Activated effector memory CD4-positive, alpha-beta T cell treated with anti-CD3 and anti-CD28 coated beads, Interleukin-2, amount 50 U/mL, for 16 hours (primary cell): ENCODE measurements at regions not wholly inside any gene's neighbourhood (a gene's known extent, or its start where the extent isn't known, plus 50 kb on each side); places are given as distances from the start of the nearest gene placed in this dataset.
"Not testable (repeated sequence)": the region's sequence is repeated elsewhere in the genome, so short reads cannot be mapped to it uniquely, and the experiment has no call there.

Experiments used
- DNase-seq: peaks from one replicate; pipeline ENCODE4 v3.0.0-alpha.2; 2020

DNA sequence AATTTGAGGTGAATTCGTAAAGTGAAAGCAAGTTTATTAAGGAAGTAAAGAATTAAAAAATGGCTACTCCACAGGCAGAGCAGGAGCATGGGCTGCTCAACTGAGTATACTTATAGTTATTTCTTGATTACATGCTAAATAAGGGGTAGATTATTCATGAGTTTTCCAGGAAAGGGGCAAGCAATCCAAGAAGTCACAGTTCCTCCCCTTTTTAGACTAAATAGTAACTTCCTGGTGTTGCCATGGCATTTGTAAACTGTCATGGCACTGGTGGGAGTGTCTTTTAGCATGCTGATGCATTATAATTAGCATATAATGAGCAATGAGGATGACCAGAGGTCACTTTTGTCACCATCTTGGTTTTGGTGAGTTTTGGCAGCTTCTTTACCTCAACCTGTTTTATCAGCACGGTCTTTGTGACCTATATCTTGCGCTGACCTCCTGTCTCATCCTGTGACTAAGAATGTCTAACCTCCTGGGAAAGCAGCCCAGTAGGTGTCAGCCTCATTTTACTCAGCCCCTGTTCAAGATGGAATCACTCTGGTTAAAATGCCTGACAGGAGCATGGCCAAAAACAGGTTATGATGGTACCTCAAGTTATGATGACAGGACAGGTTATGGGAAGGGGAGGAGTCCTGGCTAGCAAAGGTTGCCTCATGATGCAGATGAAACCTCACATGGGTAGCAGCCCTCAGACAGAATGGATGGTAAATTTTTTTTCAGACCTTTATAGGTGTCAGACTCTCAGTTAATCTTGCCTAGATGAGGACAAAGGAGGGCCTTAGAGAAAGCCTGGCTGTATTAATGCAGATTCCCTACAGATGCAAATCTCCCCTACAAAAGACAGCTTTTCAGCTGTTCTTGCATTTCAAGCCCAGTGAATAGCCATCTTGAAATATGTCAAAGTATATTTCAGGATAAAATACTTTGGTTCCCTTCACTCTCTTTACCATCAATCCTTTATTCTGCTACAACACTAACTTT, 49.7 kb downstream of the SIPA1L2 start:
- DNase-seq: no peak

DNA sequence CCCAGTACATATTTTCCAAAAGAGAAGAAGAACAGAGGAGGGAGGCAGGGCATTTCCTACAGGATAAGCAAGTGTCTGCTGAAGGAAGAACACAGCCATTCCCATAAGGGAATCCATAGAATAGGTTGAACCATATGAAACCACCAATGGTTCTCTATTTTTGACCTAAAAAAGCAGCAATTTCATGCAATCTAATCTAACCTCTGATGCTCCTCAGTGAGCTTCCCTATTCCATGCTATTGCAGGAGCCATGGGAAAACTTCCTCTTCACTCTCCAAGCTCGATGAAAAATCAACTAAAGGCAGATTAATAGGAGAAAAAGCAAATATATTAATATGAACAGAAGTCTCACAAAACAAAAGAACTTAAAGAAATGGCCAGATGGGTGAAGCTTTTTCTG, 50.5 kb downstream of the SIPA1L2 start:
- no peak for DNase-seq

GRCh38 chr1:232578651-232579195, 51.2 kb downstream of the SIPA1L2 start:
- no peak for DNase-seq

- DNase-seq: no peak
These were observed 52.2 kb downstream of the SIPA1L2 start for GRCh38 chr1:232577772-232578171.

GRCh38 chr1:232576537-232576936, 53.4 kb downstream of the SIPA1L2 start:
- no peak for DNase-seq

- DNase-seq: no peak
These were observed 54.2 kb downstream of the SIPA1L2 start for GRCh38 chr1:232575763-232576040.

GRCh38 chr1:232574889-232575762, 54.8 kb downstream of the SIPA1L2 start:
- no peak for DNase-seq

DNA sequence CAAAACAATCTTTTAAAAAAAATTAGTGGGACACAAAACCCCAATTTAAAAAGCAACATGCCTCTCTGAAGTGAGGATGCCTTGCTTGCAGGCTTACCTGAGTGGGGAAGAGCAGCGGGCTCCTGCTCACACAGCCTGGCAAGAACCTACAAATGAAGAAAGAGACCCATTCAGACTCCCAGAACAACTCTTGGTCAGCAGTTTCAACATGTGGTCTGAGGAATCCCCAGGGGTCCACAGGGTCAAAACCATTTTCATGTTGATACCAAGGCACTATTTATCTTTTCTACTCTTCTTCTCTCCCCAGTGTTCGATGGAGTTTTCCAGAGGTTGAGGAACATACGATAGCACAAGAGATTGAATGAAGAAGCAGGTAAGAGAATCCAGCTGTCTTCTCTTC, 55.9 kb downstream of the SIPA1L2 start:
- DNase-seq: no peak

DNA sequence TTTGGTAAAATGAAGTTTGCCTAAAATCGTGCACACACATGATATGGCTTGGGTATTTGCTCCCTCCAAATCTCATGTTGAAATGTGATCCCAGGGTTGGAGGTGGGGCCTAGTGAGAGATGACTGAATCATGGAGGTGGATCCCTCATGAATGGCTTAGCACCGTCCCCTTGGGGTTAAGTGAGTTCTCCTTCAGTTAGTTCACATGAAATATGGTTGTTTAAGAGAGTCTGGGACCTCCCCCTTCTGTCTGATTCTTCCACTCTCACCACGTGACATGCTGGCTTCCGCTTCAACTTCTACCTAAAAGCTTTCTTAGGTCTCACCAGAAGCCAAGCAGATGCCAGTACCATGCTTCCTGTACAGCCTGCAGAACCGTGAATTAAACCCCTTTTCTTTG, 58.4 kb downstream of the SIPA1L2 start:
- no peak for DNase-seq

GRCh38 chr1:232570007-232570406, 59.9 kb downstream of the SIPA1L2 start:
- no peak for DNase-seq

DNA sequence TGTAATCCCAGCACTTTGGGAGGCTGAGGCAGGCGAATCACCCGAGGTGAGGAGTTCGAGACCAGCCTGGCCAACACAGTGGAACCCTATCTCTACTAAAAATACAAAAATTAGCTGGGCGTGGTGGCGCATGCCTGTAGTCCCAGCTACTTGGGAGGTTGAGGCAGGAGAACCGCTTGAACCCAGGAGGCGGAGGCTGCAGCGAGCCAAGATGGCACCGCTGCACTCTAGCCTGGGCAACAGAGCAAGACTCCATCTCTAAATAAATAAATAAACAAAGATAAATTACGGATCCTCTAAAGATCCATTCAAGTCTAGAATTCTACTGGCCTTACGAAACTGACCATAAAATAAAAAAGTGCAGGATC, 60.4 kb downstream of the SIPA1L2 start:
- DNase-seq: not testable (repeated sequence)

- DNase-seq: no peak
These were observed 60.9 kb downstream of the SIPA1L2 start for GRCh38 chr1:232568906-232569553.

- DNase-seq: no peak
These were observed 61.5 kb downstream of the SIPA1L2 start for GRCh38 chr1:232568331-232568852.

- DNase-seq: no peak
These were observed 63.8 kb downstream of the SIPA1L2 start for GRCh38 chr1:232566093-232566492.

GRCh38 chr1:232562855-232563510, 67.0 kb downstream of the SIPA1L2 start:
- DNase-seq: no peak

DNA sequence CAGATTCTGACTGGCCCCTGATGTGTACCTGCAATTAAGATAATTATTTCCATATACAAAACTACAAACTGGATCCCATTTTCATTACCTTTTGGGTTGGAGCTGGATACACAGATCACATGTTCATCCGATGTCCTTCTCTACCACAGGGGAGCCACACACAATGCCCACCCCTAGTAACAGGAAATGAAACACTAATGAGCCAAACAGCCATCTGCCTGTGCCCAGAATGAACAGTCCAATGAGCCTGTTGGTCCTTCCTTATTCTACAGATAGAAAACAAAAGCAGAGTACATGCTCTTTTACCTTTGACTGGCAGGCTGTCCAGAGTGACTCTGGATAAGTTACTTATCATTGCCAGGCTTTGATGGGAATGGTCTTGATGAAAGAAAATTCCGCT, 68.6 kb downstream of the SIPA1L2 start:
- no peak for DNase-seq

DNA sequence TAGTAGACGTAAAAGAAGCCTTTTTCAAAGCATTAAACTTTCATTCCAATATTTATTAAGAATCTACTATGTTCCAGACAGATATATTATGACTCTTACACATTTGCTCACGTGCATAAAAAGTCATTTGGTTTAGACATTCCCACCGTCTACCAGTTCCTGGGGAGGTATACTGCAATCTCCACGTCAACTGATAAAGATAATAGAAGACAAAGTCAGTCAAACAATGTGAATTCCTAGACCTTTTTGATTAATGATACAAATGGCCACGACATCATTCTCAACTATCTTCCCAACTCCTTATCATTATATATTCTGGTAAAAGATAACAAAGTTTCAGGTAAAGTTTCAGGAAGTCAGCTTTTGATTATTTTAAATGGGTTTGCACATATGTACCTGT, 69.0 kb downstream of the SIPA1L2 start:
- no peak for DNase-seq

DNA sequence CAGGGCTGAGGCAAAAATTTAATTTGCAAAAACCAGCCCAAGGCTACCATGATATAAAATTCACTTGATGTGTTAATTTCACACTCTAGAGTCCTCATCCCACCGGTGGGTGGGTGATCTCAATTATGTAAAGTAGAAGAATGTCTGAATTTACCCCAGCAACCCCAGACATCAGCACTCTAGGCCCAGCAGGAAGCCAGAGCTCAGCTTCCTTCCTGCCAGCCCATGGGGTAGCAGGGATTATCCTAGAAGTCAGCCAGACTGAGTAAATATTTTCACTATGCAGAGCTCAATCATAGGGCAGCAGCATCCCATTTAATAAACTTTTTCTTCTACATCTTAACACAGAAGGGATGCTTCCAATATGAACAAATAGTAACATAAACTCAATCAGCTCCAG, 71.0 kb downstream of the SIPA1L2 start:
- no peak for DNase-seq

- no peak for DNase-seq
These were observed 72.3 kb downstream of the SIPA1L2 start for GRCh38 chr1:232557502-232558191.

- DNase-seq: no peak
These were observed 72.8 kb downstream of the SIPA1L2 start for GRCh38 chr1:232557096-232557495.

- no peak for DNase-seq
These were observed 73.6 kb downstream of the SIPA1L2 start for GRCh38 chr1:232556351-232556750.
